ENCODE measurements at regions not wholly inside any gene's neighbourhood (a gene's known extent, or its start where the extent isn't known, plus 50 kb on each side); places are given as distances from the start of the nearest gene placed in this dataset.
"Not testable (repeated sequence)": the region's sequence is repeated elsewhere in the genome, so short reads cannot be mapped to it uniquely, and the experiment has no call there.

DNA sequence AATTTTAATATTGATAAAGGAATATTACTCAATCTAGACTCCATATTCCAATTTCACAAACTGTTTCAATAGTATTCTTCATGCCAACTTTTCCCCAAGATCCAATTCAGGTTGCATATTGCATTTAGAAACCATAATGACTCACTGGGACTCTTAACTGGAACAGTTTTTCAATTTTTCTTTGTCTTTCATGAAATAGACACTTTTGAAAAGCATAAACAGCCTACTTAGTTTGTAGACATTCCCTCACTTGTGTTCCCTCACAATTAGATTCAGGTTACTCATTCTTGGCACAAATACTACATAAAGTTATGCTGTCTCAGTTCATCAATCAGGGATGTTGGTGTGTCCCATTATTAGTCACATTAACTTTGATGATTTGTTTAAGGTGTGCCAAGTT is 1768.4 kb upstream of the PIK3C3 start:
- no peak for DNase-seq (ENCODE audit: extremely low read depth in 1 of 11, low read depth in 9 of 11, low spot score in 4 of 11)

DNA sequence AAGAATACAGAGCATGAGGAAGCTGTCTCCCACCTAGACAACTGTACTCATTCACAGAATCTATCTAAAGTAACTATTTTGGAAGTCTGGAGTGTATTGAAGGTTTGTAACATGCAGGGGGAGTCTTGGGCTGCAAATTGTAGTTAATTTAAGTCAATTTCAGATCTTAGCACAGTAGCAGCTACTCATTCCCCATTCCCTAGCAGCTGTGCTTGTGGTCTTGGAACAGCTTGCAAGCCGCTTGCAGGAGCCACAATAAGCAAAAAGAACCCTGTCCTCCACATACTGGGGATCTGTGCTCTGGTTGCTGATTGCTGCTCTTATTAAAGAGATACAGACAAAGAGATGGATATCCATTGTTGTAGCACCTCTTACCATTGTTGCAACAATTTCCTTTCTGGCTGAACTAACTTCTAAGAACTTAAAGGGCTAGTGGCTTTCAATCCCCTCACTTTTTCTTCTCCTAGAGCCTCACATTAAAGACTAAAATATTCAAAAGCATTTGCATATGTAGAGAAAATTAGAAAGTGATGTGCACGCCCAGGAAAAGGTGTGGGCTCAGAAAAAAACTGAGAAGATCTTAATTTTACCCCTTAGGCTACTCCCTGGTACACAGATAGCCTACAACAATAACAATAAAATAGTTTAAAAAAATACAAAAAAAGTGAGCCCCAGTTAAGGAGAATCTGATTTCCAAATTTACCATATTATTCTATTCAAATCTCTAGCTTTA is 1775.1 kb upstream of the PIK3C3 start:
- no peak for DNase-seq (ENCODE audit: extremely low read depth in 1 of 11, low read depth in 9 of 11, low spot score in 4 of 11)

DNA sequence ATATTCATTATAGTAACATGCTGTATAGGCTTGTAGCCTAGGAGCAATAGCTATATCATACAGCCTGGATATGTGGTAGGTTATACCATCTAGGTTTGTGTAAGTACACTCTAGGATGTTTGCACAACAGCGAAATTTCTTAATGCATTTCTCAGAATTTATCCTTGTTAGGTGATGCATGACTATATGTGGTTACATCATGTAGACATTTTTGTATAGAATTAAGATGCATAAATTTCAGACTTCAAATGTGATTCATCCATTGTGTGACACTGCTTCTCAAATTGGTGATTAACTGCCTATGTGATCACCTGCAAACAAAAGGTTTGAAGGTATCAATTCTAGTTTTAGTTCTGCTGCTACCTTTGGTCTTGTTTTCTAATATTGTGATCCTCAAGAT is 1787.0 kb upstream of the PIK3C3 start:
- DNase-seq (ENCODE audit: extremely low read depth in 1 of 11, low read depth in 9 of 11, low spot score in 4 of 11) = no peak

DNA sequence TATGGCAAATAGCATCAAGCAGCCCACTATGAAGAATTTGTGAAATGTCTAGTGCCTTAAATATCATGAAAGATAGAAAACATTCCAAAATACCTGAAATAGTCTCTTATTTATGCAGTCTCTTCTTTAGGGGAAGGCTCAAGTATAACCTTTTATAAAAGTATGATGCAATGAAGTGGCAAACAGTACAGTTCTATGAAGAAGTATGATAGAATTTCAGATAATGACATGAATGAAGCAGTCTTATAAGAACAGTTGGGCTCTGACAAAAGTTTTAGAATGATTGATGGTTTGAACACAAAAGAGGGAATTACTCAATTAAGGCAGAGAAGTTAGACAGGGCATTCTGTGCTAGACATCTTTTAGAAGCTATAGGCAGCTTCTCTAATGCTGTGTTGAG is 1791.8 kb upstream of the PIK3C3 start:
- DNase-seq (ENCODE audit: extremely low read depth in 1 of 11, low read depth in 9 of 11, low spot score in 4 of 11) = no peak

DNA sequence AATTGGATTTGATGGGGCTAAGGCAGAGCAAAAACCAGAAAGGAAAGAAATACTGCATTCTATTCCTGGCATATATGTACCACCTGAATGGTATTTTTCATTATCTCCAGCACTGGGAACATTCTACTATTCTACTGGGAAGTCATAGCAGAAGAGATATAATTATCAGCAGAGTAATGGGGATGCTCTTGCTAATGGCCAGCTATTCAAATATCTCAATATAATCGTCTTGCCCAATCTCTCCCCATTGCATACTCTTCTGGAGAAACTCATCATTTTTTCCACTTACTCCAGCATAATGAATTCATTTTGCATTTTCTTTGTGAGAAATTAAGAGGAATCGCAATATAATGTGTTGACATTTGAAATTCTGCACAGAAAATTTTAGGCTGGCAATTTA is 1794.7 kb upstream of the PIK3C3 start:
- no peak for DNase-seq (ENCODE audit: extremely low read depth in 1 of 11, low read depth in 9 of 11, low spot score in 4 of 11)

DNA sequence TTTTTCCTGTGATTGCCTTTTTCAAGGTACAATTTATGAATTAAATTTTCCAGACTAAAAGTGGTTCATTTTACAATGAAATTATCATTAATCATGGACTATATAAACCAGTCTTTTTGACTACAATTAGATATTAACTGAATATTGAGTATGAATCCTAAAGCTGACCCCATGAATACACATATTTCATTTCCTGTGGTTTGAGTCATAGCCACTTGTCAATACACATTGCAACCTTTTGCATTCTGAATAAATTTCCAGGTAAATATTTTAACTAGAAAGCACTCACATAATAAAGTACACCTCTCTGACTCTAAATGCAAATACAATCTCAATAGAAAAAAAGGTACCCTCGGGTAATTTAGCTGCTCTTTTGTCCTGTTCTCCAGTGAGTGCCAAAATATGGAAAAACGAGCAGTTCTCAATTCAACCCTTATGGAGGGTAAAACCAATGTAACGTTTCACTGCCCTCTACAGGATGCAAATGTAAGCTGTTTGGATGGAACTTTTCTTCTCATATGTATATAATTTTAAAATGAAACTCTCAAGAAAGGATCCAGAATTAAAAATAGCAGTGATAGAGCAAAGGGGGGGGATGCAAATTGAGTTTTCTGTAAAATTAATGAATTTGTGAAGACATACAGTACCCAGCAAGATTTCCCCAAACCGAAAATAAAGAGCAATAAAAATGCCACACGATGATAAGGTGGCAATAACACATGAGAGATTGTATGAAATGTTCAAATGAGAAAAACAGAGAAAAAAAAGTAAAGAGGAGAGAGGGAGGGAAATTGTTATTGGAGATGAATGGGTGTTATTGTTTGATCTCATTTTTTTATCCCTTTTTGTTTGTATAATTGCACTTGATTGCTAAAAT is 1795.7 kb upstream of the PIK3C3 start:
- DNase-seq (ENCODE audit: extremely low read depth in 1 of 11, low read depth in 9 of 11, low spot score in 4 of 11) = peak in 10 of 11 donors; percentile 4 to 51 (median 20)

DNA sequence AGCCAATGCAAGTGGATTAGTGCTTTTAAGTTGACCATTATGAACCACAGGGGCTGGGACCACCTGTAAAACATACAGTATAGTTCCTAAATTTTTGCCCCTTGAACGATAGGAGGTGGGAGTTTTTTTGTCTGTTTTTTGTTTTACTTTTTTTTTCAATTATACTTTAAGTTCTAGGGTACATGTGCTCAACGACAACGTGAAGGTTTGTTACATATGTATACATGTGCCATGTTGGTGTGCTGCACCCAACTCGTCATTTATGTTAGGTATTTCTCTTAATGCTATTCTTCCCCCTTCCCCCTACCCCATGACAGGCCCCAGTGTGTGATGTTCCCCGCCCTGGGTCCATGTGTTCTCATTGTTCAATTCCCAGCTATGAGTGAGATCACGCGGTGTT is 1797.9 kb upstream of the PIK3C3 start:
- DNase-seq (ENCODE audit: extremely low read depth in 1 of 11, low read depth in 9 of 11, low spot score in 4 of 11) = no peak

DNA sequence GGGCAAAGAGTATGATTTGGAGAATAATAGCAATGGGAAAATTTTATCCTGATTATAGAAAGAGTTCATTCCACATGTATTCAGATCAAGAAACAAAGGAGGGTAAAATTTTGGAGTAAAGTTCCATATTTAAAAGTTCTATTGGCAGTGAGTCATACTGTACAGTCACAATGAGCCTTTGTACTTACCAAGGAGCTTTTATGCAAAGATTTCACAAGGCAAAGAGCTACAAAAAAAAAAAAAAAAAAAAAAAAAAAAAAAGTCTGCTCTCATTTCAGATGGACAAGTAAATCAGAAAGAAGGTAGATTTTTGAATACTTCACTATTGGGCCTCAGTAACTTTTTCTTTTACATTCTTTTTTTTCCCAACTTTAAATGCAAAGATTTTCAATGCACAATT is 1802.2 kb upstream of the PIK3C3 start:
- DNase-seq (ENCODE audit: extremely low read depth in 1 of 11, low read depth in 9 of 11, low spot score in 4 of 11) = no peak

DNA sequence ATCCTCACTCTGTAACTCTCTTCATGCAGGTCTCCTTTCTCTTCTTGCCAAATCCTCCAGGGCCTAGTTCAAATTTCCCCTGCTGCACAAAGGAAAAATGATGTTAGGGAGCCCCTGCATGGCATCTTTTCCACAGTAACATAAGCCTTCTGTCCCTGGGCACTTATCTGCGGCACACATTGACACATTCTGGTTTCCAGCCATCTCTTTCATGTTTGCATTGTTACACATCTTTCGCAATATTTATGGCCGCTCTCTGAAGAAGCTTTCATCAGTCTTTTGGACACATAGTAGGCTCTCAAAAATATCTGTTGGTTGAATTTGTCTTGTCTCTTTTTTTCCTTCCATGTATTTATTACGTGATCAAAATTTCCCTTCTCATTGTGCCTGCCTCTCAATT is 1806.1 kb upstream of the PIK3C3 start:
- DNase-seq (ENCODE audit: extremely low read depth in 1 of 11, low read depth in 9 of 11, low spot score in 4 of 11) = no peak

DNA sequence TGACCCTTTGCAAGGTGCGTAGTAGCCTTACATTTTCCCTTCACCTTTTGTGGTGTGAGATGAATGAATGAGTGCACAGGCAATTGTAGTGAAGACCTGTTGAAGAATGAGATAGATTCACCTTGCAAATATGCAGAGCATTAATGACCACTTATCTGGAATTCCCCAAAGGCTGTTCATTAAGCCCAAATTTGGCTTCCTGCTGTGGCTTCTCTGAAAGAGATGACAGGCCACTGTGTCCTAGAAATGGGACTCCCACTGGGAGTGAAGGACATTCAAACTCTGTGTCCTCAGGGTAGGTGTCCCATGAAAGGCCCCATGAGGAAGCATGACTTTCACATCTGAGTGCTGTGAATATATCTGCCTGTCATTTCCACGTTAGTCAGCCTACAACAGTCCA is 1821.8 kb upstream of the PIK3C3 start:
- DNase-seq (ENCODE audit: extremely low read depth in 1 of 11, low read depth in 9 of 11, low spot score in 4 of 11) = no peak

DNA sequence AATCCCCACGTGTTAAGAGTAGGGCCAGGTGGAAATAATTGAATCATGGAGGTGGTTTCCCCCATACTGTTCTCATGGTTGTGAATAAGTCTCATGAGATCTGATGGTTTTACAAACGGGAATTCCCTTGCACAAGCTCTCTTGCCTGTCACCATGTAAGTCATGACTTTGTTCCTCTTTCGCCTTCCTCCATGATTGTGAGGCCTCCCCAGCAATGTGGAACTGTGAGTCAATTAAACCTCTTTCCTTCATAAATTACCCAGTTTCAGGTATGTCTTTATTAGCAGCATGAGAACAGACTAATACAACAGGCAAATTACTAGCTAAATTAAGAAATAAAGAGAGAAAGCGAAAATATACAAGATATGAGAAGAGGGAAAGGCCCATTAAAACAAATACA is 1822.6 kb upstream of the PIK3C3 start:
- DNase-seq (ENCODE audit: extremely low read depth in 1 of 11, low read depth in 9 of 11, low spot score in 4 of 11) = not testable (repeated sequence)

DNA sequence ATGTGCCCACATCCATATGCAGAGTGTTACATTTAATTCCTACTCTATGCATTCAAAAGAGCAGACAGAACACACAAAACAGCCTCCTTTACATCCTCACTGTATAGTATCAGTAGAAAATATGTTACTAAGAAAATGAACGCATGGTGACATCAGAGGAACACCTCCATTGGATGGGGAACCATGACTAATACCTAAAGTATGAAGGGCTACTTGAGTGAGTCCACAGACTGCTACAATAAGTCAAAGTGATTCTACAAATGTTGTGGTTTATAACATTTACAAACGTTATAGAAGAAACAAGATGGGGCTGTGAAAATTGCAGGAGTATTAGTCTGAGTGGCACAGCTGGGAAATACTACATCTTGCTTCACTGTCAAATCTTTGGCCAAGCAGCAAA is 1830.9 kb upstream of the PIK3C3 start:
- DNase-seq (ENCODE audit: extremely low read depth in 1 of 11, low read depth in 9 of 11, low spot score in 4 of 11) = no peak

DNA sequence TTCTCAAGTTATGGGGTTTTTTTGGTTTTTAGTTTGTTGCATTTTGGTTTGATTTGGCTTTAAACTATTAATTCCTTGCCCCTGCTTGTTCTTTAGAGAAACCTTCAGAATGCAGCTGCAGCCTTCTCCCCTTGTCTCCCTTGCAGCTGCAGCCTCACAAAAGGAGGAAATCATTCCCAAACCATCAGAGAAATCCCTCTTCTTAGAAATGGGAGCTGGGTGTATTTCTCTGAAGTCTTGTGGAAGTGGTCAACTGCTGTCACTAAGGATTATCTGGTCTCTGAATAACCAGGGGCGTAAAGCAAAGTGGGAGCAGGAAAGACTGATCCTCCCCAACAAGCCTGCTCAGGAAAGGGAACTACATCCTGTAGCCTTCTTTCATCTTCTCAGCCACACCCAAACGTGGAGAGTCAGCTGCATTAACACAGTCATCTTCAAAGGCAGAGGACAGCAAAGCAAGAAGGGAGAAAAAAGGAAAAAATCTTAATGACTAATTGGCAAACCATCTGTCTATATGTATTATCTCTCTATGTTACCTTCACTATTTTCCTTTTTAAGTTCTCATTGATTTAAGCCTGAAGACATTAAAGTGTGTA is 1834.1 kb upstream of the PIK3C3 start:
- no peak for DNase-seq (ENCODE audit: extremely low read depth in 1 of 11, low read depth in 9 of 11, low spot score in 4 of 11)

DNA sequence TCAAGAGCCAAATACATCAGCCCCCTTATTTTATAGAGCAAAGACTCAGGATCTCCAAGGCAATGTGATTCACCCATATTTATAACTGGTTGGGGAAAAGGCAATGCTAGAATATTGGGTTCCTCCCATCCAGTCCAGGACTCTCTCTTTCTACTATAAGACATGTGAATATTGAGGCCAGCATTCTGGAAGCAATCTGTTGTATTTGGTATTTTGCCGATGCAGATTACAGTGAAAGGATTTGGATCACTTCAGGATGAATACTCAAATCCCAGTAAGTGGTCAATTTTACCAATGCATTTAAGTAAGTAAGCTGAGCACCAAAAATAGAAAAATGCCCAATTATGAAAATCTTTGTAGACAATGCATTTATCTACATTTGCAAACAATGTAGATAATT is 1834.7 kb upstream of the PIK3C3 start:
- DNase-seq (ENCODE audit: extremely low read depth in 1 of 11, low read depth in 9 of 11, low spot score in 4 of 11) = no peak

DNA sequence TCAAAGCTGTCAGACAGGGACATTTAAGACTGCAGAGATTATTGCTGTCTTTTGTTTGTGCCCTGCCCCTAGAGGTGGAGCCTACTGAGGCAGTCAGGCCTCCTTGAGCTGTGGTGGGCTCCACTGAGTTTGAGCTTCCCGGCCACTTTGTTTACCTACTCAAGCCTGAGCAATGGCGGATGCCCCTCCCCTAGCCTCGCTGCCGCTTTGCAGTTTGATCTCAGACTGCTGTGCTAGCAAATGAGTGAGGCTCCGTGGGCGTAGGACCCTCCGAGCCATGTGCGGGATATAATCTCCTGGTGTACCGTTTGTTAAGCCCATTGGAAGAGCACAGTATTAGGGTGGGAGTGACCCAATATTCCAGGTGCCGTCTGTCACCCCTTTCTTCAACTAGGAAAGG is 1835.5 kb upstream of the PIK3C3 start:
- DNase-seq (ENCODE audit: extremely low read depth in 1 of 11, low read depth in 9 of 11, low spot score in 4 of 11) = not testable (repeated sequence)

DNA sequence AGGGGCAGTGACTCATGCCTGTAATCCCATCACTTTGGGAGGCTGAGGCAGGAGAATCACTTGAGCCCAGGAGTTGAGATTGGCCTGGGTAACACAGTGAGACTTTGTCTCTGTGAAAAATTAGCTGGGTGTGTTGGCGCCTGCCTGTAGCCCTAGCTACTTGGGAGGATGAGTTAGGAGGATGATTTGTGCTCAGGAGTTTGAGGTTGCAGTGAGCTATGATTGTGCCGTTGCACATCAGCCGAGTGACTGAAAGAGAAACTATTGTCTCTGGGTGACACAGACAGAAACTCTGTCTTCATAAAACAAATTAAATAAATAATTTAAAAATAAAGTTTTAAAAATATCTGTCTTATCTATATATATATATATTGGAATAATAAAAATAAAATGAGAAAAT is 1844.6 kb upstream of the PIK3C3 start:
- no peak for DNase-seq (ENCODE audit: extremely low read depth in 1 of 11, low read depth in 9 of 11, low spot score in 4 of 11)

DNA sequence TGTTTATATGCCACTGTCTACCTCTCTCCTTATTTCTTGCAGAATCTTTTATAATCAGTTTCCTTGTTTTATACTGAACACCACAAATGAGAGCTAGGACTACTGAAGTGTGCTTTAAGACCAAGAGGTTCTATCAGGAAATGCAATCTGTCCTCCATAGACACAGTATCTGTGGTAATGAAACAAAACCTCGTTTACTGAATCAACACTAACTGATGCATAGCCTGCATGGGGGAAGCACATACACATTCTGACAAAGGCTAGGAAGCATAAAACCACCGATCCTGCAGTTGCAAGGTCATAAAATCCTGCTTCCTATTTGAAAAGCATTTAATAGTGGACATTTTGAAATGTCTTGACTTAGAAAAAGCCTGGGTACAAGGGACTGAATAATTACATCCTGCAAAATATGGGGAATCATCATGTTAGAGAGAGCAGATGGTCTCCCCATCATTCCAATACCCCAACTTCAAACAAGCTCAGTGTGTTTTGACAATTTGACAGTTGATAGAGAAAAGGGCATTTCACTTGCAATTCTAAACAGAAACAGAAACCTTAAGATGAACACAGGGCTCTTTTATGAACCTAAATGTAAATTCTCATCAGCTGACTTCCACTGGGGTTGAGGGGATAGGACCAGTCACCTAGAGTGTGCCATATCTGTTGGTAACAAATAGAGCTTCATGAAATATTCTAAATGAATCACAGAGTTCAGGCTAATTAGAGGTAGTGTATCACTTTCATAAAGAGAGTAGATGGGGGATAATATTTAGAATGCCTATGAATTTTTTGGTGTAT is 1845.6 kb upstream of the PIK3C3 start:
- peak in 6 of 11 donors; percentile 19 to 68 (median 30) for DNase-seq (ENCODE audit: extremely low read depth in 1 of 11, low read depth in 9 of 11, low spot score in 4 of 11)

DNA sequence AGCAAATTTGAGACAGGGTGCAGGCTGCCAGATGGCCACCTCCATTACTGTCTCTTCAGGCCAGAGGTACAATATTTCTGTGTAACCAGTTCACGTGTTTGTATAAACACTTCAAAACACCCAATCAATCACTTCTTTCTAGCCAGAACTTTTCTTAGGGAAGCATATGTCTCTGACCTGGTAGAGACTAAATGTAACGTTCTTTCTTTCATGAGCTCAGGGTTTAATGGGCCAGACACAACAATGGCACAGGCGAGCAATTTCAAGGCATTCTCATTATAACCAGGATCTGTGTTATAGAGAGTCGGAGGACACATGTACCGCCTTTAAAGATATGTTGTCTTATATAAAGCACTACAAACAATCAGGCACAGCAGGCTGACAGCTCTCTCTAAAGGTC is 1846.4 kb upstream of the PIK3C3 start:
- peak in 6 of 11 donors; percentile 8 to 56 (median 27) for DNase-seq (ENCODE audit: extremely low read depth in 1 of 11, low read depth in 9 of 11, low spot score in 4 of 11)

DNA sequence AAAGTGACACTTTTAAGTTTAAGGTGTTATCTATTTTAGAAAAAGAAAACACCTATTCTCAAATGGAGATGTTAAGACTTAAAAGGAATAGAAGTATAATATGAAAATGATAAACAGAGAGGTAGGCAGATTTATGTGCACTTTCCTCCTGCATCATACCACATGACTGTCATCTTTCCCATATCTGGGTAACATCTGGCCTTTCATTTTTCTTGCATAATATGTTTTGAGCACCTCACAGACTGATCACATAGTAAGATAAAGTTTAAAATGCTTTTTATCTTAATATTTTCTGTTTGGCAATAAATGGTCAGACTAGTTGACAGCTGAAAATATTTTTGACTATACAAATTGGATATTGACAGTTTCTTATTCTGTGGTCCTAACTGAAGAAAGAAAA is 1852.1 kb upstream of the PIK3C3 start:
- no peak for DNase-seq (ENCODE audit: extremely low read depth in 1 of 11, low read depth in 9 of 11, low spot score in 4 of 11)
